PC-9 (cell line): ENCODE measurements at regions not wholly inside any gene's neighbourhood (a gene's known extent, or its start where the extent isn't known, plus 50 kb on each side); places are given as distances from the start of the nearest gene placed in this dataset.

Source experiments
- EZH2 ChIP-seq: fragments of 200-600 bp; sonication (generic); IDR thresholded peaks from 2 replicates; pipeline ENCODE4 v1.8.0; 2017; ENCODE audit warnings: antibody characterized with exemption, low read depth
- TF ChIP-seq, protein P1 (sequence below): fragments of 200-600 bp; sonication (generic); conservative IDR thresholded peaks from 2 replicates; pipeline ENCODE4 v1.6.1; 2017; ENCODE audit warnings: mixed run types, antibody characterized with exemption, mild to moderate bottlenecking, moderate library complexity

GRCh38 chr1:168917796-168918195 is 188.7 kb upstream of the ATP1B1 start:
- TF ChIP-seq, protein P1, sequence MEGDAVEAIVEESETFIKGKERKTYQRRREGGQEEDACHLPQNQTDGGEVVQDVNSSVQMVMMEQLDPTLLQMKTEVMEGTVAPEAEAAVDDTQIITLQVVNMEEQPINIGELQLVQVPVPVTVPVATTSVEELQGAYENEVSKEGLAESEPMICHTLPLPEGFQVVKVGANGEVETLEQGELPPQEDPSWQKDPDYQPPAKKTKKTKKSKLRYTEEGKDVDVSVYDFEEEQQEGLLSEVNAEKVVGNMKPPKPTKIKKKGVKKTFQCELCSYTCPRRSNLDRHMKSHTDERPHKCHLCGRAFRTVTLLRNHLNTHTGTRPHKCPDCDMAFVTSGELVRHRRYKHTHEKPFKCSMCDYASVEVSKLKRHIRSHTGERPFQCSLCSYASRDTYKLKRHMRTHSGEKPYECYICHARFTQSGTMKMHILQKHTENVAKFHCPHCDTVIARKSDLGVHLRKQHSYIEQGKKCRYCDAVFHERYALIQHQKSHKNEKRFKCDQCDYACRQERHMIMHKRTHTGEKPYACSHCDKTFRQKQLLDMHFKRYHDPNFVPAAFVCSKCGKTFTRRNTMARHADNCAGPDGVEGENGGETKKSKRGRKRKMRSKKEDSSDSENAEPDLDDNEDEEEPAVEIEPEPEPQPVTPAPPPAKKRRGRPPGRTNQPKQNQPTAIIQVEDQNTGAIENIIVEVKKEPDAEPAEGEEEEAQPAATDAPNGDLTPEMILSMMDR, result no peak
- no peak for TF ChIP-seq EZH2
